SK-N-SH (cell line): ENCODE measurements at regions not wholly inside any gene's neighbourhood (a gene's known extent, or its start where the extent isn't known, plus 50 kb on each side); places are given as distances from the start of the nearest gene placed in this dataset.

Source experiments
- CTCF ChIA-PET: fragments of 300-600, 350-600 bp; formaldehyde crosslinking; extraction: SDS; loops from one replicate; lab custom pipeline; 2021; lab: Yijun Ruan, JAX
- POLR2A ChIA-PET: fragments of 350-600 bp; sonication (Branson Sonifier 250); formaldehyde crosslinking; extraction: SDS; loops from one replicate; lab custom pipeline; 2020; ENCODE audit warnings: antibody characterized with exemption, inconsistent platforms; lab: Yijun Ruan, JAX
- DNase-seq: peaks from one replicate; pipeline ENCODE4 v3.0.0; 2012
- H2AFZ ChIP-seq: fragments of 200-600 bp; sonication (generic); 2 replicates; pipeline ENCODE4 v1.8.1; 2016; ENCODE audit warnings: antibody characterized with exemption, mild to moderate bottlenecking, low read depth
- H3F3A ChIP-seq: fragments of 200-600 bp; sonication (generic); replicated peaks from 2 replicates; pipeline ENCODE3; 2016; ENCODE audit warnings: antibody characterized with exemption, mild to moderate bottlenecking; ENCODE audit not compliant: insufficient read depth
- H3K27ac ChIP-seq, 2 experiments: fragments of 200-500 bp in 1 of 2; fragments of 200-600 bp in 1 of 2; sonication (Bioruptor generic) in 1 of 2; sonication (generic), shearing (Covaris generic) in 1 of 2; 2 replicates each; pipeline versions ENCODE4 v1.5.1 to v1.6.1; 2014 to 2016; ENCODE audit warnings: low read depth in 2 of 2, inconsistent platforms in 1 of 2, low read length in 1 of 2, mild to moderate bottlenecking in 1 of 2, mixed read lengths in 1 of 2
- H3K27me3 ChIP-seq: fragments of 200-600 bp; sonication (generic), shearing (Covaris generic); 2 replicates; pipeline ENCODE4 v1.6.1; 2016; ENCODE audit warnings: mixed run types; ENCODE audit not compliant: insufficient read depth
- H3K36me3 ChIP-seq, 2 experiments: fragments of 200-500 bp in 1 of 2; fragments of 200-600 bp in 1 of 2; sonication (Bioruptor generic) in 1 of 2; sonication (generic) in 1 of 2; replicated peaks in 1 of 2; 2 replicates each; pipeline versions ENCODE3 to v1.5.1; 2014 to 2016; ENCODE audit warnings: low read length in 1 of 2, mild to moderate bottlenecking in 1 of 2; ENCODE audit not compliant: insufficient read depth in 2 of 2, control insufficient read depth in 1 of 2
- H3K4me1 ChIP-seq, 2 experiments: fragments of 200-500 bp in 1 of 2; fragments of 200-600 bp in 1 of 2; sonication (Bioruptor generic) in 1 of 2; sonication (generic), shearing (Covaris generic) in 1 of 2; 2 replicates each; pipeline versions ENCODE4 v1.5.1 to v1.6.1; 2014 to 2016; ENCODE audit warnings: low read depth in 1 of 2, low read length in 1 of 2, mixed run types in 1 of 2; ENCODE audit not compliant: insufficient read depth in 2 of 2, control insufficient read depth in 1 of 2
- H3K4me2 ChIP-seq: fragments of 200-600 bp; sonication (generic), shearing (Covaris generic); 2 replicates; pipeline ENCODE4 v1.6.1; 2017; ENCODE audit warnings: mixed run types
- H3K4me3 ChIP-seq, 2 experiments: fragments of 200-500 bp in 1 of 2; fragments of 200-600 bp in 1 of 2; sonication (Bioruptor generic) in 1 of 2; sonication (generic), shearing (Covaris generic) in 1 of 2; 2 replicates each; pipeline versions ENCODE4 v1.5.1 to v1.8.1; 2014 to 2016; ENCODE audit warnings: low read depth in 2 of 2, inconsistent platforms in 1 of 2, low read length in 1 of 2, mild to moderate bottlenecking in 1 of 2, mixed read lengths in 1 of 2, moderate library complexity in 1 of 2
- H3K79me2 ChIP-seq: fragments of 200-600 bp; sonication (generic); 2 replicates; pipeline ENCODE4 v1.8.1; 2017; ENCODE audit warnings: mild to moderate bottlenecking; ENCODE audit not compliant: insufficient read depth
- H3K9ac ChIP-seq: fragments of 200-600 bp; sonication (generic); 2 replicates; pipeline ENCODE4 v1.6.1; 2017; ENCODE audit warnings: mixed run types
- H3K9me2 ChIP-seq: fragments of 200-600 bp; sonication (generic); 2 replicates; pipeline ENCODE4 v1.6.1; 2017; ENCODE audit warnings: mixed run types
- H3K9me3 ChIP-seq: fragments of 200-600 bp; sonication (generic); 2 replicates; pipeline ENCODE4 v1.6.1; 2017; ENCODE audit warnings: mixed run types, mild to moderate bottlenecking, moderate library complexity
- H4K20me1 ChIP-seq: fragments of 200-600 bp; sonication (generic); 2 replicates; pipeline ENCODE4 v1.6.1; 2017; ENCODE audit warnings: mild to moderate bottlenecking, mixed run types; ENCODE audit not compliant: insufficient read depth
- FOSL2 ChIP-seq: IDR thresholded peaks from 2 replicates; pipeline ENCODE4 v1.4.0; 2012; ENCODE audit warnings: low read depth, mild to moderate bottlenecking, moderate library complexity, borderline replicate concordance
- REST ChIP-seq: IDR thresholded peaks from 2 replicates; pipeline ENCODE4 v1.6.1; 2012; ENCODE audit warnings: mild to moderate bottlenecking, low read depth, low read length, moderate library complexity
- TCF12 ChIP-seq: IDR thresholded peaks from 2 replicates; pipeline ENCODE4 v1.4.0; 2012
- USF2 ChIP-seq: fragments of 150-350 bp; IDR thresholded peaks from 2 replicates; pipeline ENCODE4 v1.6.1; 2017; ENCODE audit warnings: antibody characterized with exemption, low read length, low read depth, borderline replicate concordance
- WGBS: methylation state at CpG from one replicate; pipeline ENCODE4 v1.1.6; 2017; ENCODE audit warnings: low lambda C conversion rate; 5-methylcytosine and 5-hydroxymethylcytosine counted together
- TF ChIP-seq, protein P1 (sequence below): IDR thresholded peaks from 2 replicates; pipeline ENCODE4 v1.4.0; 2012; ENCODE audit warnings: low read depth

DNA sequence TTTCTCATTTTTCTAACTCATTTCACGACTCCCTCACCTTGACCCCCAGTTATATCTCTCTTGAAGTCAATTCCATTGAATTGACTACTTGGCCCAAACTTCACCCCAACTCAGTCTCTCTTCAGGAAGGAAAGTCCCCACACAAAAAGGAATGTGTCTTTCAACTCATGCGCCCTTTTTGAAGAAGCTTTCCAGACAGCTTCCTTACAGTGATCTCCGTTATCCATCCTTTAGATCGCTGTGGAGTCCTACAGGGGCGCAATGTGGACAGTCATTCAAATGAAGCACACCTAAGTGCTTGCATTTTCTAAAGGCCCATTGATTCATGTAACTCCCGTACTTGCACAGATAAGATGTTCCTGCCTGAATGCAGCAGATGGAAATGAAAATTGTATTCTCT lies 101.1 kb upstream of the VPREB1 start (continued):
- TF ChIP-seq USF2 (no peak), FOSL2 (no peak), TCF12 (no peak)

- H2AFZ ChIP-seq: no peak overlapping the region
Observed at GRCh38 chr22:22142661-22143060, 101.9 kb upstream of the VPREB1 start.

More at GRCh38 chr22:22142661-22143060, 101.9 kb upstream of the VPREB1 start:
- no peaks in the 10 kb centered on the region for H3K4me1 ChIP-seq
- CTCF ChIA-PET: interaction anchor here (0.9 to 1.4 kb wide), 3 partner anchors 14 to 29 kb away, joined by 3 read pairs; no protein-coding TSS in a partner anchor
- no peaks in the 10 kb centered on the region for H3K9me3 ChIP-seq
- no peak overlapping the region for H3K9ac ChIP-seq
- no peaks in the 10 kb centered on the region for H3K36me3 ChIP-seq
- peaks cover 24% of the 10 kb centered on the region; the same call in 1 of the 2 replicates for H3K27me3 ChIP-seq
- no peak for TF ChIP-seq REST
- TF ChIP-seq, protein P1, sequence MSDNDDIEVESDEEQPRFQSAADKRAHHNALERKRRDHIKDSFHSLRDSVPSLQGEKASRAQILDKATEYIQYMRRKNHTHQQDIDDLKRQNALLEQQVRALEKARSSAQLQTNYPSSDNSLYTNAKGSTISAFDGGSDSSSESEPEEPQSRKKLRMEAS: no peak
- H3K27ac ChIP-seq: no peak overlapping the region
- no peaks in the 10 kb centered on the region for H4K20me1 ChIP-seq
- 0 out of 2 replicates have a peak, but pooled peaks cover under 1% of the 10 kb centered on the region for H3K9me2 ChIP-seq
- POLR2A ChIA-PET: no interaction called here
- no peak overlapping the region for H3K4me2 ChIP-seq
- no peaks in the 10 kb centered on the region for H3F3A ChIP-seq
- no peaks in the 10 kb centered on the region for H3K79me2 ChIP-seq
- WGBS: 40% methylated on average over 5 of the region's 5 CpGs
- no peak for DNase-seq
- no peak overlapping the region for H3K4me3 ChIP-seq
